ENCODE measurements at regions not wholly inside any gene's neighbourhood (a gene's known extent, or its start where the extent isn't known, plus 50 kb on each side); places are given as distances from the start of the nearest gene placed in this dataset.
A peak's percentile ranks its signal among the peaks of the same experiment; 100 is the strongest.
"Not testable (repeated sequence)": the region's sequence is repeated elsewhere in the genome, so short reads cannot be mapped to it uniquely, and the experiment has no call there.

- no peak overlapping the region for H3K4me3 ChIP-seq (replicated peaks; ENCODE audit: low read depth, low read length)
- TF ChIP-seq CTCF (IDR thresholded peaks at IDR 0.05; ENCODE audit: low read length, missing control alignments): no peak
- DNase-seq (ENCODE audit: low read depth): peak; percentile 9
These were observed 930.3 kb downstream of the QKI start for GRCh38 chr6:164344801-164345291.

- H3K4me3 ChIP-seq (replicated peaks; ENCODE audit: low read depth, low read length); DNase-seq (ENCODE audit: low read depth): not testable (repeated sequence)
These were observed 924.9 kb downstream of the QKI start for GRCh38 chr6:164339442-164339841.

- no peak for TF ChIP-seq CTCF (IDR thresholded peaks at IDR 0.05; ENCODE audit: low read length, missing control alignments)
- H3K4me3 ChIP-seq (replicated peaks; ENCODE audit: low read depth, low read length): no peak overlapping the region
- DNase-seq (ENCODE audit: low read depth): no peak
These were observed 923.4 kb downstream of the QKI start for GRCh38 chr6:164337925-164338397.

GRCh38 chr6:164337024-164337924 lies 922.8 kb downstream of the QKI start:
- TF ChIP-seq CTCF (IDR thresholded peaks at IDR 0.05; ENCODE audit: low read length, missing control alignments): no peak
- no peak for DNase-seq (ENCODE audit: low read depth)
- no peak overlapping the region for H3K4me3 ChIP-seq (replicated peaks; ENCODE audit: low read depth, low read length)

- no peak for DNase-seq (ENCODE audit: low read depth)
- TF ChIP-seq CTCF (IDR thresholded peaks at IDR 0.05; ENCODE audit: low read length, missing control alignments): no peak
- H3K4me3 ChIP-seq (replicated peaks; ENCODE audit: low read depth, low read length): no peak overlapping the region
These were observed 921.9 kb downstream of the QKI start for GRCh38 chr6:164336455-164336854.

GRCh38 chr6:164331026-164331425 lies 916.5 kb downstream of the QKI start:
- TF ChIP-seq CTCF (IDR thresholded peaks at IDR 0.05; ENCODE audit: low read length, missing control alignments): no peak
- DNase-seq (ENCODE audit: low read depth): peak; percentile 13
- no peak overlapping the region for H3K4me3 ChIP-seq (replicated peaks; ENCODE audit: low read depth, low read length)

GRCh38 chr6:164325168-164325567 lies 910.6 kb downstream of the QKI start:
- DNase-seq (ENCODE audit: low read depth): no peak
- no peak overlapping the region for H3K4me3 ChIP-seq (replicated peaks; ENCODE audit: low read depth, low read length)
- no peak for TF ChIP-seq CTCF (IDR thresholded peaks at IDR 0.05; ENCODE audit: low read length, missing control alignments)
